ENCODE measurements at regions not wholly inside any gene's neighbourhood (a gene's known extent, or its start where the extent isn't known, plus 50 kb on each side); places are given as distances from the start of the nearest gene placed in this dataset.
"Not testable (repeated sequence)": the region's sequence is repeated elsewhere in the genome, so short reads cannot be mapped to it uniquely, and the experiment has no call there.

GRCh38 chr19:28159065-28159464, 1053.9 kb downstream of the UQCRFS1 start:
- DNase-seq, result no peak

- DNase-seq, result no peak
Measured at GRCh38 chr19:28155265-28155664, 1057.7 kb downstream of the UQCRFS1 start.

GRCh38 chr19:28154077-28154476, 1058.9 kb downstream of the UQCRFS1 start:
- no peak for DNase-seq

GRCh38 chr19:28153123-28153522, 1059.8 kb downstream of the UQCRFS1 start:
- no peak for DNase-seq

- DNase-seq, result no peak
Measured at GRCh38 chr19:28152195-28152594, 1060.8 kb downstream of the UQCRFS1 start.

- DNase-seq, result no peak
Measured at GRCh38 chr19:28150129-28150528, 1062.8 kb downstream of the UQCRFS1 start.

- DNase-seq, result no peak
Measured at GRCh38 chr19:28148554-28148953, 1064.4 kb downstream of the UQCRFS1 start.

GRCh38 chr19:28142258-28142657, 1070.7 kb downstream of the UQCRFS1 start:
- no peak for DNase-seq

GRCh38 chr19:28140201-28140600, 1072.8 kb downstream of the UQCRFS1 start:
- no peak for DNase-seq

- no peak for DNase-seq
Measured at GRCh38 chr19:28137772-28138171, 1075.2 kb downstream of the UQCRFS1 start.

- no peak for DNase-seq
Measured at GRCh38 chr19:28136796-28137195, 1076.2 kb downstream of the UQCRFS1 start.

- DNase-seq, result no peak
Measured at GRCh38 chr19:28135825-28136224, 1077.1 kb downstream of the UQCRFS1 start.

GRCh38 chr19:28134311-28134710, 1078.6 kb downstream of the UQCRFS1 start:
- no peak for DNase-seq

- not testable (repeated sequence) for DNase-seq
Measured at GRCh38 chr19:28130881-28131280, 1082.1 kb downstream of the UQCRFS1 start.

- no peak for DNase-seq
Measured at GRCh38 chr19:28130066-28130511, 1082.9 kb downstream of the UQCRFS1 start.

GRCh38 chr19:28128341-28128740, 1084.6 kb downstream of the UQCRFS1 start:
- no peak for DNase-seq

GRCh38 chr19:28126135-28126898, 1086.6 kb downstream of the UQCRFS1 start:
- DNase-seq, result no peak

- DNase-seq, result no peak
Measured at GRCh38 chr19:28122734-28123133, 1090.2 kb downstream of the UQCRFS1 start.

GRCh38 chr19:28118235-28118634, 1094.7 kb downstream of the UQCRFS1 start:
- no peak for DNase-seq

- DNase-seq, result no peak
Measured at GRCh38 chr19:28117143-28117542, 1095.8 kb downstream of the UQCRFS1 start.

- DNase-seq, result not testable (repeated sequence)
Measured at GRCh38 chr19:28116379-28116778, 1096.6 kb downstream of the UQCRFS1 start.

- no peak for DNase-seq
Measured at GRCh38 chr19:28103921-28104320, 1109.0 kb downstream of the UQCRFS1 start.

GRCh38 chr19:28084659-28085157, 1128.2 kb downstream of the UQCRFS1 start:
- not testable (repeated sequence) for DNase-seq

- DNase-seq, result no peak
Measured at GRCh38 chr19:28076628-28077027, 1136.3 kb downstream of the UQCRFS1 start.

GRCh38 chr19:28075229-28075628, 1137.7 kb downstream of the UQCRFS1 start:
- no peak for DNase-seq
